ENCODE measurements at regions not wholly inside any gene's neighbourhood (a gene's known extent, or its start where the extent isn't known, plus 50 kb on each side); places are given as distances from the start of the nearest gene placed in this dataset.

DNA sequence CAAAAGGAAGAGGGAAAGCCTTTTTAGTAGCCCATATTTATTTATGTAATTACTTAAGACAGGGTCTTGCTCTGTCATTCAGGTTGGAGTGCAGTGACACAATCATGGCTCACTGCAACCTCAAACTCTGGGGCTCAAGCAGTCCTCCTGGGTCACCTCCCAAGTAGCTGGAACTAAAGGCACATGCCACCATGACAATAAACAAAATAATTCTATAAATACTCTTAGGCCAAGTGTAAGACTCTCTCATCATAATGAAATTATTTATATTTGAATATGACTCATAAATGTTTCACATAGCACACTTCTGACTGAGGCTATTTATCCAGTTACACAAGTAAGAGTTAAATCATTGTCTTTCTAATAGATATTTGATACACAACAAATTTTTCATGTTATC, 314.7 kb downstream of the AMY1C start:
- no peak overlapping the region for H3K4me2 ChIP-seq (ENCODE audit: low read depth, low read length)
- no peak for TF ChIP-seq ZFY (CRISPR knock-in tag; IDR thresholded peaks at IDR 0.05)
- TF ChIP-seq, protein P1, sequence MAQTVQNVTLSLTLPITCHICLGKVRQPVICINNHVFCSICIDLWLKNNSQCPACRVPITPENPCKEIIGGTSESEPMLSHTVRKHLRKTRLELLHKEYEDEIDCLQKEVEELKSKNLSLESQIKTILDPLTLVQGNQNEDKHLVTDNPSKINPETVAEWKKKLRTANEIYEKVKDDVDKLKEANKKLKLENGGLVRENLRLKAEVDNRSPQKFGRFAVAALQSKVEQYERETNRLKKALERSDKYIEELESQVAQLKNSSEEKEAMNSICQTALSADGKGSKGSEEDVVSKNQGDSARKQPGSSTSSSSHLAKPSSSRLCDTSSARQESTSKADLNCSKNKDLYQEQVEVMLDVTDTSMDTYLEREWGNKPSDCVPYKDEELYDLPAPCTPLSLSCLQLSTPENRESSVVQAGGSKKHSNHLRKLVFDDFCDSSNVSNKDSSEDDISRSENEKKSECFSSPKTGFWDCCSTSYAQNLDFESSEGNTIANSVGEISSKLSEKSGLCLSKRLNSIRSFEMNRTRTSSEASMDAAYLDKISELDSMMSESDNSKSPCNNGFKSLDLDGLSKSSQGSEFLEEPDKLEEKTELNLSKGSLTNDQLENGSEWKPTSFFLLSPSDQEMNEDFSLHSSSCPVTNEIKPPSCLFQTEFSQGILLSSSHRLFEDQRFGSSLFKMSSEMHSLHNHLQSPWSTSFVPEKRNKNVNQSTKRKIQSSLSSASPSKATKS (CRISPR knock-in tag; IDR thresholded peaks at IDR 0.05): no peak
- TF ChIP-seq, protein P2, sequence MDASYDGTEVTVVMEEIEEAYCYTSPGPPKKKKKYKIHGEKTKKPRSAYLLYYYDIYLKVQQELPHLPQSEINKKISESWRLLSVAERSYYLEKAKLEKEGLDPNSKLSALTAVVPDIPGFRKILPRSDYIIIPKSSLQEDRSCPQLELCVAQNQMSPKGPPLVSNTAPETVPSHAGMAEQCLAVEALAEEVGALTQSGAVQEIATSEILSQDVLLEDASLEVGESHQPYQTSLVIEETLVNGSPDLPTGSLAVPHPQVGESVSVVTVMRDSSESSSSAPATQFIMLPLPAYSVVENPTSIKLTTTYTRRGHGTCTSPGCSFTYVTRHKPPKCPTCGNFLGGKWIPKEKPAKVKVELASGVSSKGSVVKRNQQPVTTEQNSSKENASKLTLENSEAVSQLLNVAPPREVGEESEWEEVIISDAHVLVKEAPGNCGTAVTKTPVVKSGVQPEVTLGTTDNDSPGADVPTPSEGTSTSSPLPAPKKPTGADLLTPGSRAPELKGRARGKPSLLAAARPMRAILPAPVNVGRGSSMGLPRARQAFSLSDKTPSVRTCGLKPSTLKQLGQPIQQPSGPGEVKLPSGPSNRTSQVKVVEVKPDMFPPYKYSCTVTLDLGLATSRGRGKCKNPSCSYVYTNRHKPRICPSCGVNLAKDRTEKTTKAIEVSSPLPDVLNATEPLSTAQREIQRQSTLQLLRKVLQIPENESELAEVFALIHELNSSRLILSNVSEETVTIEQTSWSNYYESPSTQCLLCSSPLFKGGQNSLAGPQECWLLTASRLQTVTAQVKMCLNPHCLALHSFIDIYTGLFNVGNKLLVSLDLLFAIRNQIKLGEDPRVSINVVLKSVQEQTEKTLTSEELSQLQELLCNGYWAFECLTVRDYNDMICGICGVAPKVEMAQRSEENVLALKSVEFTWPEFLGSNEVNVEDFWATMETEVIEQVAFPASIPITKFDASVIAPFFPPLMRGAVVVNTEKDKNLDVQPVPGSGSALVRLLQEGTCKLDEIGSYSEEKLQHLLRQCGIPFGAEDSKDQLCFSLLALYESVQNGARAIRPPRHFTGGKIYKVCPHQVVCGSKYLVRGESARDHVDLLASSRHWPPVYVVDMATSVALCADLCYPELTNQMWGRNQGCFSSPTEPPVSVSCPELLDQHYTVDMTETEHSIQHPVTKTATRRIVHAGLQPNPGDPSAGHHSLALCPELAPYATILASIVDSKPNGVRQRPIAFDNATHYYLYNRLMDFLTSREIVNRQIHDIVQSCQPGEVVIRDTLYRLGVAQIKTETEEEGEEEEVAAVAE (CRISPR knock-in tag; IDR thresholded peaks at IDR 0.05; ENCODE audit: borderline replicate concordance): no peak
- TF ChIP-seq, protein P3, sequence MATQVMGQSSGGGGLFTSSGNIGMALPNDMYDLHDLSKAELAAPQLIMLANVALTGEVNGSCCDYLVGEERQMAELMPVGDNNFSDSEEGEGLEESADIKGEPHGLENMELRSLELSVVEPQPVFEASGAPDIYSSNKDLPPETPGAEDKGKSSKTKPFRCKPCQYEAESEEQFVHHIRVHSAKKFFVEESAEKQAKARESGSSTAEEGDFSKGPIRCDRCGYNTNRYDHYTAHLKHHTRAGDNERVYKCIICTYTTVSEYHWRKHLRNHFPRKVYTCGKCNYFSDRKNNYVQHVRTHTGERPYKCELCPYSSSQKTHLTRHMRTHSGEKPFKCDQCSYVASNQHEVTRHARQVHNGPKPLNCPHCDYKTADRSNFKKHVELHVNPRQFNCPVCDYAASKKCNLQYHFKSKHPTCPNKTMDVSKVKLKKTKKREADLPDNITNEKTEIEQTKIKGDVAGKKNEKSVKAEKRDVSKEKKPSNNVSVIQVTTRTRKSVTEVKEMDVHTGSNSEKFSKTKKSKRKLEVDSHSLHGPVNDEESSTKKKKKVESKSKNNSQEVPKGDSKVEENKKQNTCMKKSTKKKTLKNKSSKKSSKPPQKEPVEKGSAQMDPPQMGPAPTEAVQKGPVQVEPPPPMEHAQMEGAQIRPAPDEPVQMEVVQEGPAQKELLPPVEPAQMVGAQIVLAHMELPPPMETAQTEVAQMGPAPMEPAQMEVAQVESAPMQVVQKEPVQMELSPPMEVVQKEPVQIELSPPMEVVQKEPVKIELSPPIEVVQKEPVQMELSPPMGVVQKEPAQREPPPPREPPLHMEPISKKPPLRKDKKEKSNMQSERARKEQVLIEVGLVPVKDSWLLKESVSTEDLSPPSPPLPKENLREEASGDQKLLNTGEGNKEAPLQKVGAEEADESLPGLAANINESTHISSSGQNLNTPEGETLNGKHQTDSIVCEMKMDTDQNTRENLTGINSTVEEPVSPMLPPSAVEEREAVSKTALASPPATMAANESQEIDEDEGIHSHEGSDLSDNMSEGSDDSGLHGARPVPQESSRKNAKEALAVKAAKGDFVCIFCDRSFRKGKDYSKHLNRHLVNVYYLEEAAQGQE (IDR thresholded peaks at IDR 0.05; ENCODE audit: borderline replicate concordance in 1 of 2, low read depth in 1 of 2, low read length in 2 of 2): no peak
- TF ChIP-seq ZNF674 (CRISPR knock-in tag; IDR thresholded peaks at IDR 0.05; ENCODE audit: low read depth): no peak
- TF ChIP-seq, protein P4, sequence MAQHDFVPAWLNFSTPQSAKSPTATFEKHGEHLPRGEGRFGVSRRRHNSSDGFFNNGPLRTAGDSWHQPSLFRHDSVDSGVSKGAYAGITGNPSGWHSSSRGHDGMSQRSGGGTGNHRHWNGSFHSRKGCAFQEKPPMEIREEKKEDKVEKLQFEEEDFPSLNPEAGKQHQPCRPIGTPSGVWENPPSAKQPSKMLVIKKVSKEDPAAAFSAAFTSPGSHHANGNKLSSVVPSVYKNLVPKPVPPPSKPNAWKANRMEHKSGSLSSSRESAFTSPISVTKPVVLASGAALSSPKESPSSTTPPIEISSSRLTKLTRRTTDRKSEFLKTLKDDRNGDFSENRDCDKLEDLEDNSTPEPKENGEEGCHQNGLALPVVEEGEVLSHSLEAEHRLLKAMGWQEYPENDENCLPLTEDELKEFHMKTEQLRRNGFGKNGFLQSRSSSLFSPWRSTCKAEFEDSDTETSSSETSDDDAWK (CRISPR knock-in tag; IDR thresholded peaks at IDR 0.05): no peak
- H4K20me1 ChIP-seq (ENCODE audit: insufficient read depth, low read length): no peaks in the 10 kb centered on the region
- intact Hi-C loops (cut with micrococcal nuclease; ENCODE audit: unreplicated experiment) (no loop called here), in situ Hi-C loops (cut with HindIII; ENCODE audit: extremely low pct_ligation_motif_present, low pct_unique_long_range_greater_than_20kb) (no loop called here)
- H3K4me1 ChIP-seq (ENCODE audit: insufficient read depth, low read length): no peaks in the 10 kb centered on the region
- peaks cover 9% of the 10 kb centered on the region; the same call in 1 of the 2 replicates for H3K9me3 ChIP-seq (ENCODE audit: low read length)
- FAIRE-seq (no peak), DNase-seq (ENCODE audit: low spot score) (no peak), ATAC-seq (no peak)
- no peaks in the 10 kb centered on the region for H3K79me2 ChIP-seq (ENCODE audit: insufficient read depth, low read length)
- H3K4me3 ChIP-seq (replicated peaks in 1 of 3; ENCODE audit: insufficient read depth in 1 of 3, low read depth in 2 of 3, low read length in 3 of 3): no peak overlapping the region
- H3K27me3 ChIP-seq (ENCODE audit: control insufficient read depth in 1 of 2, insufficient read depth in 2 of 2, low read length in 2 of 2): no peaks in the 10 kb centered on the region
- BruUV-seq (replicated peaks): no TSS peak
- ChIA-PET CTCF (ENCODE audit: low intra/inter-chr PET ratio, low total read pairs) (no interaction called here), POLR2A (no interaction called here)
- no peaks in the 10 kb centered on the region for H3K36me3 ChIP-seq (replicated peaks in 1 of 2; ENCODE audit: control insufficient read depth in 1 of 2, insufficient read depth in 2 of 2, low read length in 2 of 2)
- H3K9ac ChIP-seq (ENCODE audit: insufficient read depth, low read depth, low read length): no peak overlapping the region
- no peak overlapping the region for H3K27ac ChIP-seq (ENCODE audit: extremely low read length, insufficient read depth, low read length)
- no peak overlapping the region for H2AFZ ChIP-seq (ENCODE audit: low read length)
